Heart right ventricle (tissue), 16 donors: ENCODE measurements at regions not wholly inside any gene's neighbourhood (a gene's known extent, or its start where the extent isn't known, plus 50 kb on each side); places are given as distances from the start of the nearest gene placed in this dataset.

Source experiments
- ATAC-seq, 8 donors: fragments of 200-7000 bp; cut with Tn5 transposase; one replicate each; pipeline ENCODE4 v1.9.1; 2020; ENCODE audit warnings: mild to moderate bottlenecking in 8 of 8, moderate library complexity in 8 of 8, moderate number of reproducible peaks in 1 of 8
- DNase-seq, 2 donors: peaks; one replicate each; pipeline ENCODE4 v3.0.0-alpha.2; 2020
- H3K27ac ChIP-seq, 10 donors: fragments of 200-600 bp; sonication (generic) in 2 of 10; one replicate each; pipeline versions ENCODE4 v1.5.0 to v1.8.0; 2020 to 2022; ENCODE audit warnings: mild to moderate bottlenecking in 3 of 10
- H3K27me3 ChIP-seq, 7 donors: fragments of 200-600 bp; one replicate each; pipeline ENCODE4 v1.8.0; 2021 to 2022; ENCODE audit warnings: mild to moderate bottlenecking in 2 of 7
- H3K36me3 ChIP-seq, 9 donors: fragments of 200-600 bp; sonication (generic) in 1 of 9; one replicate each; pipeline versions ENCODE4 v1.5.0 to v1.8.0; 2020 to 2022; ENCODE audit warnings: mild to moderate bottlenecking in 2 of 9
- H3K4me1 ChIP-seq, 9 donors: fragments of 200-600 bp; sonication (generic) in 1 of 9; one replicate each; pipeline versions ENCODE4 v1.5.0 to v1.8.0; 2020 to 2022; ENCODE audit warnings: mild to moderate bottlenecking in 4 of 9
- H3K4me3 ChIP-seq, 10 donors: fragments of 200-600 bp; sonication (generic) in 2 of 10; one replicate each; pipeline versions ENCODE4 v1.5.0 to v1.8.0; 2020 to 2022; ENCODE audit warnings: mild to moderate bottlenecking in 7 of 10, moderate library complexity in 2 of 10
- H3K9me3 ChIP-seq, 11 donors: fragments of 200-600 bp in 10 of 11; sonication (generic) in 2 of 11; one replicate each; pipeline versions ENCODE4 v1.5.0 to v1.8.0; 2013 to 2022; ENCODE audit warnings: mild to moderate bottlenecking in 2 of 11, control low read depth in 1 of 11, moderate library complexity in 1 of 11
- CTCF ChIP-seq, 9 donors: fragments of 200-600 bp; sonication (generic) in 2 of 9; IDR thresholded peaks; one replicate each; pipeline versions ENCODE4 v1.5.0 to v1.8.0; 2021 to 2022; ENCODE audit warnings: antibody characterized with exemption in 9 of 9, mild to moderate bottlenecking in 5 of 9, moderate library complexity in 1 of 9
- WGBS, 2 donors: extraction: QIAGEN DNeasy Blood & Tissue Kit; methylation state at CpG; one replicate each; pipeline ENCODE4 v1.1.7; 2013; ENCODE audit warnings: inconsistent platforms in 1 of 2; 5-methylcytosine and 5-hydroxymethylcytosine counted together
- intact Hi-C, 10 donors: fragments of 100-400 bp; cut with DNase I; formaldehyde crosslinking; loops; one replicate each; pipeline versions ENCODE4 v1.11.1 to v1.14.2; 2022
- donor health status: Arrhythmogenic right ventricular cardiomyopathy.
- donor health status: ischemic (EF 13 %, LVEDD 7.1; RV severe dilation, severe dysfunction).
- donor health status: healthy with polysubstance abuse.
- donor health status: DM: no; HTN: yes; CAD: no.
- donor health status: DM: no; HTN: no; CAD: no.
- donor health status: ischemic (EF 25% LVEDD 6.9; RV normal size, moderate dysfunction).
- donor health status: ischemic (EF 25% LVEDD 5.7; RV mildly dilated, moderate dysfunction).
- donor health status: healthy.
- donor health status: DM: yes; HTN: yes; CAD: no.
- donor health status: Ischemic cardiomyopathy.
- donor health status: ischemic (EF 35%, LVEDD 5.7; RV mildly dilated, moderate dysfunction).
- donor health status: nonischemic (EF 11% LVEDD 7.7; RV severe dilation, severe dysfunction).
- donor health status: DM: yes; HTN: yes; CAD: no.
- donor health status: PGD.
- donor health status: ischemic (EF 29% LVEDD 5.4; RV normal size, mild dysfunction).
- donor health status: nonischemic (EF 23%, LVEDD 6.1; RV moderate dilation, normal function).

- intact Hi-C loops = no loop called here
- WGBS, 2 donors = 71% methylated on average over 7 of the region's 7 CpGs
- peaks cover 0 to 4% (median 0%) of the 10 kb centered on the region in 7 donors for H3K27me3 ChIP-seq
- no peak overlapping the region for H3K27ac ChIP-seq
- H3K36me3 ChIP-seq = no peaks in the 10 kb centered on the region
- H3K9me3 ChIP-seq = peaks cover 0 to 10% (median 0%) of the 10 kb centered on the region in 11 donors
- ATAC-seq (no peak), DNase-seq (no peak)
- H3K4me1 ChIP-seq = no peaks in the 10 kb centered on the region
- TF ChIP-seq CTCF (IDR thresholded peaks at IDR 0.05) = no peak
- no peak overlapping the region for H3K4me3 ChIP-seq
Measured at GRCh38 chr1:118486199-118486598, 301.2 kb upstream of the SPAG17 start.

- no peak for ATAC-seq
- 81 to 85% methylated on average over 1 of the region's 1 CpG for WGBS, 2 donors
- Histone ChIP-seq H3K27me3 (peaks cover 0 to 4% (median 0%) of the 10 kb centered on the region in 7 donors), H3K4me3 (no peak overlapping the region), H3K4me1 (no peaks in the 10 kb centered on the region), H3K36me3 (no peaks in the 10 kb centered on the region), H3K27ac (no peak overlapping the region), H3K9me3 (peaks cover 0 to 10% (median 0%) of the 10 kb centered on the region in 11 donors)
- DNase-seq = no peak
- no peak for TF ChIP-seq CTCF (IDR thresholded peaks at IDR 0.05)
- intact Hi-C loops = no loop called here
Measured at GRCh38 chr1:118485757-118486156, 300.7 kb upstream of the SPAG17 start.

- no peak for TF ChIP-seq CTCF (IDR thresholded peaks at IDR 0.05)
- peaks cover 0 to 10% (median 0%) of the 10 kb centered on the region in 11 donors for H3K9me3 ChIP-seq
- no peak overlapping the region for H3K4me3 ChIP-seq
- H3K36me3 ChIP-seq = no peaks in the 10 kb centered on the region
- DNase-seq (no peak), ATAC-seq (no peak)
- WGBS, 2 donors = 11 to 20% methylated on average over 1 of the region's 1 CpG
- H3K4me1 ChIP-seq = no peaks in the 10 kb centered on the region
- peaks cover 0 to 4% (median 0%) of the 10 kb centered on the region in 7 donors for H3K27me3 ChIP-seq
- no peak overlapping the region for H3K27ac ChIP-seq
- intact Hi-C loops = no loop called here
Measured at GRCh38 chr1:118484893-118485292, 299.9 kb upstream of the SPAG17 start.

GRCh38 chr1:118483245-118484006 lies 298.4 kb upstream of the SPAG17 start:
- Histone ChIP-seq H3K4me1 (no peaks in the 10 kb centered on the region), H3K4me3 (no peak overlapping the region), H3K36me3 (no peaks in the 10 kb centered on the region), H3K9me3 (peaks cover 0 to 10% (median 0%) of the 10 kb centered on the region in 11 donors), H3K27ac (no peak overlapping the region), H3K27me3 (peaks cover 0 to 4% (median 0%) of the 10 kb centered on the region in 7 donors)
- intact Hi-C loops = no loop called here
- DNase-seq (no peak), ATAC-seq (no peak)
- no peak for TF ChIP-seq CTCF (IDR thresholded peaks at IDR 0.05)
- WGBS, 2 donors = 75 to 83% methylated on average over 3 of the region's 3 CpGs
